NCI-H345 treated with DMSO at 0.1 percent for 48 hours (cell line): ENCODE measurements at regions not wholly inside any gene's neighbourhood (a gene's known extent, or its start where the extent isn't known, plus 50 kb on each side); places are given as distances from the start of the nearest gene placed in this dataset.
"Not testable (repeated sequence)": the region's sequence is repeated elsewhere in the genome, so short reads cannot be mapped to it uniquely, and the experiment has no call there.

Experiments used
- DNase-seq: peaks from one replicate; lab custom pipeline; 2025; ENCODE audit not compliant: unreplicated experiment; lab: John Stamatoyannopoulos, UW

- no peak for DNase-seq
Measured at GRCh38 chr12:102728506-102729242, 188.4 kb downstream of the PAH start.

GRCh38 chr12:102726686-102727085 is 190.4 kb downstream of the PAH start:
- no peak for DNase-seq

- peak; percentile 26 for DNase-seq
Measured at GRCh38 chr12:102722147-102722546, 194.9 kb downstream of the PAH start.

GRCh38 chr12:102708108-102708507 is 208.9 kb downstream of the PAH start:
- DNase-seq: no peak

GRCh38 chr12:102702447-102703114 is 214.5 kb downstream of the PAH start:
- DNase-seq: no peak

- no peak for DNase-seq
Measured at GRCh38 chr12:102696045-102696444, 215.7 kb upstream of the IGF1 start.

- DNase-seq: no peak
Measured at GRCh38 chr12:102694903-102695302, 214.5 kb upstream of the IGF1 start.

- DNase-seq: no peak
Measured at GRCh38 chr12:102691773-102692555, 211.6 kb upstream of the IGF1 start.

GRCh38 chr12:102690253-102690652 is 209.9 kb upstream of the IGF1 start:
- DNase-seq: no peak

GRCh38 chr12:102689701-102690100 is 209.3 kb upstream of the IGF1 start:
- no peak for DNase-seq

- DNase-seq: no peak
Measured at GRCh38 chr12:102687523-102687922, 207.2 kb upstream of the IGF1 start.

GRCh38 chr12:102685841-102686240 is 205.5 kb upstream of the IGF1 start:
- DNase-seq: no peak

- no peak for DNase-seq
Measured at GRCh38 chr12:102685172-102685571, 204.8 kb upstream of the IGF1 start.

GRCh38 chr12:102682366-102683289 is 202.3 kb upstream of the IGF1 start:
- no peak for DNase-seq

GRCh38 chr12:102681747-102682146 is 201.4 kb upstream of the IGF1 start:
- no peak for DNase-seq

GRCh38 chr12:102681309-102681708 is 200.9 kb upstream of the IGF1 start:
- no peak for DNase-seq

GRCh38 chr12:102680304-102680703 is 199.9 kb upstream of the IGF1 start:
- no peak for DNase-seq

- DNase-seq: no peak
Measured at GRCh38 chr12:102676812-102677211, 196.4 kb upstream of the IGF1 start.

GRCh38 chr12:102675672-102676071 is 195.3 kb upstream of the IGF1 start:
- DNase-seq: no peak

- DNase-seq: no peak
Measured at GRCh38 chr12:102673606-102674005, 193.2 kb upstream of the IGF1 start.

- DNase-seq: not testable (repeated sequence)
Measured at GRCh38 chr12:102672212-102672611, 191.8 kb upstream of the IGF1 start.
